SU-DHL-6 (cell line): ENCODE measurements at regions not wholly inside any gene's neighbourhood (a gene's known extent, or its start where the extent isn't known, plus 50 kb on each side); places are given as distances from the start of the nearest gene placed in this dataset.

ENCODE experiments used
- EZH2phosphoT487 ChIP-seq: fragments of 200-600 bp; sonication (generic), shearing (Covaris generic); conservative IDR thresholded peaks from 2 replicates; pipeline ENCODE4 v1.6.1; 2018; ENCODE audit warnings: mild to moderate bottlenecking, antibody characterized with exemption, low read length, moderate library complexity, mixed read lengths
- TF ChIP-seq, protein P1 (sequence below): fragments of 200-600 bp; sonication (generic); IDR thresholded peaks from one replicate; pipeline ENCODE4 v1.5.1; 2017; ENCODE audit warnings: antibody characterized with exemption, mild to moderate bottlenecking, low read length, moderate library complexity; ENCODE audit not compliant: insufficient read depth, poor library complexity, severe bottlenecking

DNA sequence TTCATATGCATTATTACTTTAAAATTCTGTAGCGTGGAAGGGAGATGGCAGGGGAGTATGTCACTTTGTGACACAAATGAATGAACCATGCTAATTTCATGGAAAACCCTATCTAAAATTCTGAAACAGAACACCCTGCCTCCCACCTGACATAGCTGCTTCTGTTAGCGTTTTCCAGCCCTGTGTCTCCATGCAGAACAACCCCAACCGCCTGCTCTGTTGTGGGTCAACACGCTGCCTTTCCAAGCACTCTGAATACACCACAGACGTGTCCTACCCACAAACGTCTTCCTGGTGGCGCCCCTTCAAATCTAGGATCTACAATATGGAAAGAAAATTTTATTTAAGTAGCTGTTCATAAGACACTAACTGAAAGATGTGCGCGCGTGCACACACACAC is 238.6 kb downstream of the TRIML1 start:
- TF ChIP-seq EZH2phosphoT487, result no peak
- TF ChIP-seq, protein P1, sequence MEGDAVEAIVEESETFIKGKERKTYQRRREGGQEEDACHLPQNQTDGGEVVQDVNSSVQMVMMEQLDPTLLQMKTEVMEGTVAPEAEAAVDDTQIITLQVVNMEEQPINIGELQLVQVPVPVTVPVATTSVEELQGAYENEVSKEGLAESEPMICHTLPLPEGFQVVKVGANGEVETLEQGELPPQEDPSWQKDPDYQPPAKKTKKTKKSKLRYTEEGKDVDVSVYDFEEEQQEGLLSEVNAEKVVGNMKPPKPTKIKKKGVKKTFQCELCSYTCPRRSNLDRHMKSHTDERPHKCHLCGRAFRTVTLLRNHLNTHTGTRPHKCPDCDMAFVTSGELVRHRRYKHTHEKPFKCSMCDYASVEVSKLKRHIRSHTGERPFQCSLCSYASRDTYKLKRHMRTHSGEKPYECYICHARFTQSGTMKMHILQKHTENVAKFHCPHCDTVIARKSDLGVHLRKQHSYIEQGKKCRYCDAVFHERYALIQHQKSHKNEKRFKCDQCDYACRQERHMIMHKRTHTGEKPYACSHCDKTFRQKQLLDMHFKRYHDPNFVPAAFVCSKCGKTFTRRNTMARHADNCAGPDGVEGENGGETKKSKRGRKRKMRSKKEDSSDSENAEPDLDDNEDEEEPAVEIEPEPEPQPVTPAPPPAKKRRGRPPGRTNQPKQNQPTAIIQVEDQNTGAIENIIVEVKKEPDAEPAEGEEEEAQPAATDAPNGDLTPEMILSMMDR, result no peak
